ENCODE measurements at regions not wholly inside any gene's neighbourhood (a gene's known extent, or its start where the extent isn't known, plus 50 kb on each side); places are given as distances from the start of the nearest gene placed in this dataset.

DNA sequence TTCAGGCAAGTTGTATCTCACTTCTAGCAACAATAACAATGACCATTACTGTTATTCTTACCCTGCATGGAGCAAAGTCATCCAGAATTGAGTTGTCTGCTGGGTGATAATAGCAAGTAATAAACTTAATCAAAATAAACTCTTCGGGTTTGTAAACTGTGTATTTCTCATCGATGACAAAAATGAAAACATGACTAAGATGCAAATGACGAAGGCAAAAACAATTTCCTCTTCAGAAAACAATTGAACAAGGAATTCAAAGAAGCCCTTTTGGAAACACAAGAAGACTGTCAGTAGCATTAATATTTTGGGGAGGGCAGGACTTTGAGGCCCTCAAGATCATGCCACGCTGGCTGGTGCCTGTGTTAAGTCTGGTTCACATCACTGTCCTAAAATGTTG lies 232.0 kb downstream of the BTG1 start:
- DNase-seq: no peak

DNA sequence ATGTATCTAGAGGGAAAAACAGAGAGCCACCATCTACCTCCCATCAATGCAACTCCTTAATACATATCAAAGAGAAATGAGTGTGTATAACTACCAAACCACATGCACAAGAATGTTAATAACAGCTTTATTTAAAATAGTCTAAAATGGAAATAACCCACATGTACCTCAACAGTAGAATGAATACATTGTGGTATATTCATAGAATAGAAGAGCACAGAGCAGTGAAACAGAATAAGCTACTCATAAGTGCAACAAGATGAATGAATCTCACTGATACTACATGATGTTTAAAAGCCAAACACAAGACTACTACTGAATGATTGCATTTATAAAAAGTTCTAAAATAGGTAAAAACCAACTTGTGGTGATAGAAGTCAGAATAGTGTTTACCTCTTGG lies 232.5 kb downstream of the BTG1 start:
- DNase-seq: no peak

DNA sequence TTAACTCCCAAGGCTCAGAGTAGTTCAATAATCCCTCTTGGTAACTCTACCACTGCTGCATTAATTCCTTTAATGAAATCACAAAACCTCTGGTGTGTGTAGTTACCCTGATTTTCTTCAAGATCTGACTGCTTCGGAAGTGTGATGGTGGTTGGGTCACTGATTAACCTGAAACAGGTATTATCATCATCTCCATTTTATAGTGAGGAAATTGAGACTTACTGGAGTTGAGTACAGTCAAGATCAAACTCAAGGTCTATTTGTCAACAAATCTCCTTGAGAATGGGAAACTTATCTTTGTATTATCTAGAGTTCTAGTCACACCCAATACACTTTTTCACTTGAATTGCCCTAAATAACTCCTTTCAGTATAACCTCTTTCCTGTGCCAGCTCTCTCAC lies 233.5 kb downstream of the BTG1 start:
- no peak for DNase-seq

DNA sequence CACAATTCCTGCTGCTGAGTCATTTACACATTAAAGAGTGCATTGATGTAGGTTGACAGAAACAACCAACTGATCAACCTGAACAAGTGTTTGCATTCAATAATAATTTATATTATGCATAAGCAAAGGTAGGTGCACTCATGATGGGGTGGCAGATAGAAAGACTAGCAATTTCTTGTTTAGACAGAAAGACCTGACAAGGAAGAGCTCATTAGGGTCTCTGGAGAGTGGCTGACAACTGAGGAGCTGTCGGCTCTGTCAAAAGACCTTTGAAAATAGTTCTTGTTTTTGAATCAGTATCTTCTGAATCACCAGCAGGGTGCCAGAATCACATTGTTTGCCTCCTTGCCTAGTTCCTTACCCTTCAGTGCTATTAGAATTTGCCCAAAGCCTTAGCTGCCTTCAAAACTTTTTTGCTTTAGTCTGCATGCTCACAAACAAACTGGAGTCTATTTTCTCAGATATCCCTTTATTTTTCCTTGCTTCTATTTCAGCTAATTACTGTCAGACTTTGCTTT lies 234.7 kb downstream of the BTG1 start:
- no peak for DNase-seq

DNA sequence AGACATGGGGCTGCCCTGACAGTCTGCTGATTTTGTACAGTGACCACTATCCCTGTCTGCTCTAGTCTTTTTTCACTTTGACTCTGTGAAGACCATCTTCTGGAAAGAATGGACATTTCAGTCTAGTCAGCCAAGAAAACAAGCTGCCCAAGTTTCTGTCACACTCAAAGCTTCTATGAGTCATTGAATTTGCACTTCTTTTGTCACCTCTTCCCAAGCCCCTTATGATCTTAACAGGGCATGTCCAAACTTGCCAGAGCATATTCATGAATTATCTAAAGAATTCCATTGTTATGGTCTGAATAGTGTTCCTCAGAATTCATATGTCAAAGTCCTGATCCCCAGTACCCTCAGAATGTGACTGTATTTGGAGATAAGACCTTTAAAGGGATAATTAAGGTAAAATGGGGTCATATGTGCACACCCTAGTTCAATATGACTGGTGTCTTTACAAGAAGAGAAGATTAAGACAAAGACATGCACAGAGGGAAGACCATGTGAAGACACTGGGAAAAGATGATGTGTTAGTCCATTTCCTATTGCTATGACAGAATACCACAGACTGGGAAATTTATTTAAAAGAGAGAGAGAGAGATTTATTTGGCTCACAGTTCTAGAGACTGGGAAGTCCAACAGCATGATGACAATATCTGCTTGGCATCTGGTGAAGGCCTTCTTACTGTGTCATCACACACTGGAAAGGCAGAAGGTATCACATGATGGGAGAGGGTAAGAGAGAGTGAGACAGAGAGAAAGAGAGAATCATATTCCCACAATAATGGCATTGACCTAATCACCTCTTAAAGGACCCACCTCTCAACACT lies 242.6 kb downstream of the BTG1 start:
- DNase-seq: no peak

DNA sequence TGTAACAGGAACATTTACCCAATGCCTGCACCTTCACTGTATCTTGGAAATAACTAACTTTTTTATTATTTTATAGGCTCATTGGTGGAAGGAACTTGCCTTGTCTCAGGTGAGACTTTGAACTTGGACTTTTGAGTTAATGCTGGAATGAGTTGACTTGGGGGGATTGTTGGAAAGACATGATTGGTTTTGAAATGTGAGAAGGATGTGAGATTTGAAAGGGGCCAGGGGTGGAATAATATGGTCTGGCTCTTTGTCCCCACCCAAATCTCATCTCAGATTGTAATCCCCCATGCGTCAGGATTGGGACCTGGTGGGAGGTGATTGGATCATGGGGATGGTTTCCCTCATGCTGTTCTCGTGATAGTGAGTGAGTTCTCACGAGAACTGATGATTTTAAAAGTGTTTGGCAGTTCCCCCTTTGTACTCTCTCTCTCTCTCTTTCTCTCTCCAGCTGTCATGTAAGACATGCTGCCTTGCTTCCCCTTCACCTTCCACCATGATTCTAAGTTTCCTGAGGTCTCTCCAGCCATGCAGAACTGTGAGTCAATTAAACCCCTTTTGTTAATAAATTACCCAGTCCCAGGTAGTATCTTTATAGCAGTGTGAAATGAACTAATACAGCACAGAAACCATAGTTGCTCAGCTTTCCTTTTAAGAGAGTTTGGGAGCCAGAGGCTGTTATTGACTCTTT lies 244.1 kb downstream of the BTG1 start:
- DNase-seq: no peak

DNA sequence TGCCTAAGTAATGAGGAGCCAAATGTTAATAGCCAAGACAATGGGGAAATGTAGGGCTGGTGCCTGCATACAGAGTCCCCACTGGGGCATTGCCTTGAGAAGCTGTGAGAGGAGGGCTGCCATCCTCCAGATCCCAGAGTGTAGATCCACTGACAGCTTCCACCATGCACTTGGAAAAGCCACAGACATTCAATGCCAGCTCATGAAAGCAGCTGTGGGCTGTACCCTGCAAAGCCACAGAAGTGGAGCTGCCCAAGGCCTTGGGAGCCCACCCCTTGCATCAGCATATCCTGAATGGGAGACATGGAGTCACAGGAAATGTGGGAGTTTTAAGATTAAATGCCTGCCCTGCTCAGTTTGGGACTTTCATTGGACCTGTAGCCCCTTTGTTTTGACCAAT lies 244.7 kb downstream of the BTG1 start:
- DNase-seq: no peak

DNA sequence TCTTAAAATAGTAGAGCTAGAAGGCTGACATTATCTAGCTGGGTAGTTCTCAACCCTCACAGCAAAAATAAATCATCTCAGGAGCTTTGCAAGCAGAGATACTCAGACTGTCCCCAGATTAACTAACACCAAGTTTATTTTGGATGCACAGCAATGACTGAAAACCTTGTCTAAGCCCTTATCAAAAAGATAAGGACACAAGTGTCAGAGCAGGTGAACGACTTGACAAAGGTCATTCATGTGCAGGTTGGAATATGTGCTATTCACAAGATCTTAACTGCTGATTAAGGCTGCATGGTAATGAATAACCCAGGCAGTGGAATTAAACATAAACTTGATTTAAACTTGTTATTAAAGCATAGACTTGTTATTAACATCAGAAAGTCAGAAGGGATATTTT lies 246.6 kb downstream of the BTG1 start:
- DNase-seq: no peak

DNA sequence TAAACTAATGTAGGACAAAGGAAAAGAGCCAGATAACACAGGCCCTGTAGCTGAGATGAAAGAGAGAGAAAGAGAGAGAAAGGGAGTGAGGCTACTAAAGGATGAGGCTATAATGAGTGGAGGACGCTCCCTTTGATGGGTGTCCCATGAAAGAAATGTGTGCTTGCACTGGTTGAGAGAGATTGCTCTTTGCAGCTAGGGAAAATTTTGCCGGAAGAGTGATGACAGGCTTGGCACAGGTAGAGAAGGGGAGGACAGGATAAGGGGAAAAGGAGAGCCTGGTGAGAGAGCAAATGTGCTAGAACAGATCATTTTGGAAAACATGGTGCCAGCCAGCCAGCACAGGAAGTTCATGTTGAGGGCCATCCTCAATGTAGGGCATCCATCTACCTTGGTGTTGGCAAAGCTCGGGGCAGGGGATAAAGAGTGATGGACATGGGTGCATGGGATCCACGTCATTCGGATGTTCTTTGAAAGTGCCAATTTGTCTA lies 248.6 kb downstream of the BTG1 start:
- DNase-seq: no peak

DNA sequence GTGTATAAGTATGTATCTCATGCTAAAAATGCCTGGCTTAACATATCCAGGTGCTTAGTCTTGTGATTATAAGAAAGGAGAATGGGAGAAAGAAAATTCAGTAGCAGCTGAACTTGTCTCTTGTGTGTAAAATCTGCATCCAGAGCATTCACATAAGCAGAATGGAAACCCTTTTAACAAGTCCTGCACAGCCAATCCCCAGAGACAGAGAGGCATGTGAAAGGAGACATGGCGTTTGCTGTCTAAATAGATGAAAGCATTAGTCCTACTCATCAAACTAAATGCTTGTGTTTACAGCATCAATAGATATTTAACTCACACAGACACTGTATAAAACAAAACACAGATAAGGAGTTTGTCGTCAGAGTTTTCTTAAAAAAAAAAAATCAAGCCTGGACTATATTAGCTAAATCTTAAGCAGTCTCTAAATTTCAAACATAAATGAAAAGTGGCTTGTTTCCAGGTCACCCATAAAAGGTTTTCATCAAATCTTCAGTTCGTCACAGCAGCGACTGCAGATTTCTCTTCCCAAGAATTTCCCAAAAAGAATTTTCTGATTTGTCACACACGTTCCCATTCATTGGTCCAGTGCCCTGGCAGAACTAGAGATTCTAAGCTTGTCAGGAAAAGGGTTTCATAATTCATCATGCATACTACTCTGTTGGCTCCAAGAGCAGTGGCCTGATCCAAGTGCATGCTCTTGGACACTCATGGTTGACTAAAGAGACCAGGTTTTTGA lies 249.2 kb downstream of the BTG1 start:
- no peak for DNase-seq

DNA sequence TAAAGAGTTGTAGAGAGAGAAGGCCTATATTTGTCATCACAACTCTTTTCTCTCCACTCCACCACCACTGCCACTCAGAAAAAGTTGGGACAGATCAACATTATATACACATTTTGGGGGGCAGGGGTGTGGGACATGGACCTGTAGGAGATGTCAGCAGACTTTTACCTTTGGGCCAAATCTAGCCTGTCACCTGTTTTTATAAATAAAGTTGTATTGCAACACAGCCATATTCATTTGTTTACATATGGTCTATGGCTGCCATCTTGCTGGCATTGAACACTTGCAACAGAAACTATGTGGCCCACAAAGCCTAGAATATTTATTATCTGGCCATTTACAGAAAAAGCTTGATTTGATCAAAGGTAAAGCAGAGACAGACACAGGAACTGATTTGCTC lies 250.7 kb downstream of the BTG1 start:
- DNase-seq: no peak

DNA sequence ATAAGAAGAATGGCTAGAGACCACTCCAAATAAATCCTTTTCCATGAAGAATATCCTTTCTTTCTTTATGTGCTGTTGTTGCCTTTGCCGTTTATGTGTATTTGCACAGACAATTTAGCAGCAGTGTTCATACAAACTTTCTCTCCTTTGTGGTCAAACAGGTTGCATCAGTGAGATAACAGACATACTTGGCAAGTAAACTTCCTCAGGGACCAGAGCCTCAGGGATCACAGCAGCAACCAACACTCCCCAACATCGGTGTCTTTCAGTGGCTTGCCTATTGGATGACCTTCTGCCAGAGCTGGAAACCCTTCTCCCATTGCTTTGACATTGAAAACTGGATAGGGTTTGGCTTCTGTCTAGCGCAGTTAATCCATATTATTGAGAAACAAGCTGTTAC lies 252.2 kb downstream of the BTG1 start:
- DNase-seq: no peak

DNA sequence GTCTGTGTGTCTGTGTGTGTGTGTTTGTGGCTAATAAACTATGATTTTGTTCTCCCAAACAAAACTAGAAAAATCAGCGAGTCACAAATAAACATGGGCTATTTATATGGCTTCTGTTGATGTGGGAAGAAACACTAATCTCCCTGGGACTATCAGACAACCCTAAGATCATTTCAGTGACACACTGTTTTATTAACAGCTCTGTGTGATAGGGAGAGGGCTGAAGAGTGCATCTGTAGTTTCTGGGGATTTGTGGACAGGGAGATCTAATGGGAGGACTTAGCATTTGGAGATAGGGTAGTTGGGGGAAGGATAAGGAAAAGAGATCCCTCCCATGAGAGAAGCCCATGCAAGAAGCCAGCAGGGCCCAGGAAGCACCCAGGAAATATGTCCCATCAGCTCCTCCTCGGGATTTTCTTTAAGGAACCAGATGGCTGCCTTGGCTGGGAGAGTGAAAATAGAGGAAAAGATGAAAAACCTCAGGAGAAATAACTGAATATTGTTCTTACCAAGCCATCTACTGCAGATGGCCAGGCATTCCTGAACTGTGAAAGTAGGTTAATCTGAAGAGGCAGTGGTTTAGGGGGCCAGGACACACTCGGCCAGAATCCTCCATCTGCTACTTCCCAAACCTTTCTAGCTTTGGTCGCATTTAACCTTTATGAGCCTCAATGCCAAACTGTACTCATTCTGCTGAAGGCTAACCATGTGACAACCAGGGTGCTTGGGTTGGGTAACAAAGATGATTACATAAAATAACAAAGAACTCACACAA lies 253.4 kb downstream of the BTG1 start:
- DNase-seq: no peak

DNA sequence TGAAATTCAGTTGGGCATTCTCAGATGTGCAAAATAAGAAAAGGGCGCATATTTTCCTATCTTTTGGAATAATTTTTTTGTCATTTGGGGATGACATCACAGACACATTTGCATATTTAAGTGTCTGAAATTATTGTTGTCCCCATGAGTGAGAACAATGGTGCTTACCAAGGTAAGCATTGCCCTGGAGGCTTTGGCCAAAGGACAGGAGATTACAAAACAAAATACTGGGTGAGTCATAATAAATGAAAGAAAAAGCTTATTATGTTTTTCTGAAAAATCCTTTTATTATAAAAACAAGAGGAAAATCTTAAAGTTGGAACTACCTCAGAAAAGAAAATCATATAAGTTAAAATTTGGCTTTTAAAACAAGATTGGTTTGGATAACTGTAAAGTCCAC lies 254.9 kb downstream of the BTG1 start:
- no peak for DNase-seq

DNA sequence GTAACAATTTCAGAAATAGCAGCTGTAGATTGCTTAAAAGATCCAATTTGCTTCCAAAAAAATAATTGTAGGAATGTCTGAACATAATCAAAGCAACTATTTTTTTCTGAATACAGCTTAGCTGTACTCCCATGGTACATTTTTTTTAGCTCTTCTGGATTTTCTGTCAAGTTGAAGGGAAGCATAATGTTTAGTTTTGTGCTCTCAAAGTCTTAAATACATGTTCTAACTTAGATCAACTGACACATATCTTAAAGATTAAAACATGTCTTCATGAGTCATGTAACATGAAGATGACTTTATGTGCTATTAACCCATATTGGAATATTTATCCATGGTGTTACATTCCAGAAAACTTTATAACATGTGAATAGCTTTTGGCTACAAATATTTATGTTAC lies 255.7 kb downstream of the BTG1 start:
- no peak for DNase-seq

DNA sequence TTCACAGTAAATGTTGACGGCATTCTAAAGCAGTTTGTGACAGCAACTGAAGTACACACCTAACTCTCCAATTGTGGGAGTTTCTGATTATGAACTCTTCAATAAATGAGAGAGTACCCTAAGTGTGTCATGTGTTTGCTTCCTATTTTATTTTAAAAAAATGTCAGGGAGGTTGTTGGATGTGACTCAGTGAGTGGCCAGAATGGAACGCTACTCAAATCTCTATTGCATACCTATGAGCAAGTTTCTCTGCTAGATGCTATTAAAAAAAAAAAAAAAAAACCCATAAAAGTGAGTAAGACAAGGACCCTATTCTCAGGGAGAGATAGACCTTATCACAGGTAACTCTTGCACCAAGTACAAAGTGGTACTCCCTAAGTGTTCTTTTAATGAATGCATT lies 256.6 kb downstream of the BTG1 start:
- DNase-seq: no peak

DNA sequence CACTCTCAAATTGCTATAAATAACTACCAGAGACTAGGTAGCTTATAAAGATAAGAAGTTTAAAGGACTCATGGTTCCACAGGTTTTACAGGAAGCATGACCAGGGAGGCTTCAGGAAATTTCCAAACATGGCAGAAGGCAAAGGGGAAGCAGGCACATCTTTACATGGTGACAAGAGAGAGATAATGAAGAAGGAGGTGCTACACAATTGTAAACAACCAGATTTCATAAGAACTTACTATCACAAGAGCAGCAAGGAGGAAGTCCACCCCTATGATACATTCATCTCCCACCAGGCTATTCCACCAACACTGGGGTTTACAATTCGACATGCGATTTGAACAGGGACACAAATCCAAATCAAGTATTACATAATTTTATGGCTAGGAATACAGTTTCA lies 257.7 kb downstream of the BTG1 start:
- DNase-seq: no peak

DNA sequence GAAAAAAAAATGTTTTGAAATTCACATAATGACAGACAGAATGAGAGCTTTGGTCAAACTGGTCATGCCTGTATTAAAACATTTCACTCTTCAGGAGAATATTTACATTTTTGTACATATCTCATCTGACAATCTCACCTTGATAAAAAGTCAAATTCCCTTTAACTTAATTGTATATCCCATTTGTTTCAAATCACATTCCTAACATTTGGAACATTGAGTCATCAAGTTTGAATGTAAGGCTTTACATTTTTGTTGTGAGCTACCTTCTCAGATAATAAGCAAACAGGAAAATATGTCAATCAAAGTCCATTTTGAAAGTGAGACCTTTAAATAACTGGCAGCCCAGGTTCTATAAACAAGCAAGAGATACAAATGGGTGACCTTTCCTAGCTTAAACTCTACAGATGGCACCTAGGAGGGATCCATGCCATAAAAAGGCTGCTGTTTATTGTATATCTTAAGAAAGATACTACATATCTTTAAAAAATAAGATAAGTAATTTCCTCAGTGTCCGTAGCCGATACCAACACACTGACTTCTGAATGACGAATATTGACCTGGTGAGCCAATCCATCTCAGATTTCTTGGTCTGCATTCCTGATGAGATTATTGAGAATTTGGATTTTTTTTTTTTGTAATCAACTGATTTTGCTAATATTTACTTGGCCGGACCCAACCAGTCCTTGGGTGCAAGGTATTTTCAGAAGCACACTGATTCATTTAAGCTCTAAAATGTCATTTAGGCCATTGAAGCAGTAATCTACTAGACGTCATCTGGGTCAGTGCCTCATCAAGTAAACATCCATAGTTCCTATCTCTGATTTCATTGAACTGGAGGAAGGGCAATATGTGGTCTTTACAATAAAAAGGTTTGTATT lies 259.6 kb downstream of the BTG1 start:
- no peak for DNase-seq

DNA sequence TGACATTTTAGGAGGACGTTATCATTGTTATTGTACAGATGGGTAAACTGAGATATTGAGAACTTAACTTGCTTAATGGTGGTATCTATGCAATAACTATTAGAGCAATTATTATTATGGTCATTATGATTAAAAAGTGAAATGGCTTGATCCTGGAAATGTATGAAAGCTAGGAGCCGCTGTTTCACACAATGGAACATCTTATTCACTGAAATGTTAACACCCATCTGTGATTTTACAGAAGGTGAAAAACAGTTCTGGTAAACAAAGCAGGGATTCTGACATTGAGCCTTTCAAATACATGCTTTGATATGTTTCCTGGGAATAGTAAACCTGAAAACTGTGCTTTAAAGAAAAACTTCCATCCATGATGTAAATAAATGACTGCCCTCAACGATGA lies 261.4 kb downstream of the BTG1 start:
- DNase-seq: no peak

DNA sequence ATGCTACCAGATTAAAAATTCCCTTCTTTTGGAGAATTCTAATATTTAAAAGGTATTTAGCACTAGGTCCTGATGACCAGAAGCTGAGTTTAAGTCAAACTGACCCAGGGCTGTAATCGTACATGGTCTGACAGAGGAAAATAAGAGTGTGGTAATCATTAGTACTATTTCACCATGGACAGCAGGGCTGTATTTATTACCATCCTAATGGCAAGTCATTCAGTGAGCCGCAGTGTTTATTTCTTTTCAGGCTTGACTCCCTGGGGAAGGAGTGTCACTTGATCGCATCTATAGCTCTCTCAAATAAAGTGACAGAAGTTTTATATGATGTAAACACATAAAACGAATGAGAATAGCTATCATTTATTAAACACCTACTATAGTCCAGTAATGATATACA lies 261.8 kb downstream of the BTG1 start:
- DNase-seq: no peak

DNA sequence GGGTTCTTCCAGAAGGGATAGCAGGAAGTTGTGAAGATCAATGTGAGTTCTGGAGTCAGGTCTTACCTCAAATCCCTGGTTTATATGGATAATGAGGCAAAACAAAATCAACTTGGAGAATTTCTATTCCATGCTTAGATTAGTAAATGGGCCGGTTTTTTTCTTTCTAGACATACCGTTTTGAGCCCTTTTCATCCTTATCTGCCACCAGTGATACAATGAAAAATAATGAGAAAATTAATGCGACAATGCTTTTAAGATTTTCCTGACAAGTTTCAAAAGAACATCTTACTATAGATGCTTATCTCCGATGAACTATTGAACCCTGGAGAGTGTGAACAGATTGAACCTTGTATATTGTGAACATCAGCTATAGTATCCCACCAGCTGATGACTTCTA lies 262.7 kb downstream of the BTG1 start:
- no peak for DNase-seq

DNA sequence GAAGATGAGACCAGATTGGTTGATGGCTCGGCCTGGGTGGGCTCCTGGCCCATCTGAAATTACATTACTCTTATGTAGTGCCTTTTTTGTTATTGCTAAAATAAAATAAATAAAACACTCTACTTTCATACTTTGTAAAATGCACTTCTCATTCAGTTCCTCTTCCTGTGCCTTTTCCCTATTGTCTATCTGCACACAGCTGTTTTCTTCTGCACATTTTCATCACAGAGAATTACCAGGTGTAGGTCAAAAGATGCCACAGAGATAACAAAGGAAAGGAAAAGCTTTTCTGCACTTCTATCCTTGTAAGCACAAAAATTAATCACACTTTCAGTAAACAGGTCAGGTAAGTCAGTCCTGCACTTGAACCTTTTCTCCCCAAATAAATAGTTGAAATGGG lies 265.1 kb downstream of the BTG1 start:
- no peak for DNase-seq

Measured in activated T-cell treated with anti-CD3 and anti-CD28 coated beads for 4 hours (primary cell).